ENCODE measurements at regions not wholly inside any gene's neighbourhood (a gene's known extent, or its start where the extent isn't known, plus 50 kb on each side); places are given as distances from the start of the nearest gene placed in this dataset.

DNA sequence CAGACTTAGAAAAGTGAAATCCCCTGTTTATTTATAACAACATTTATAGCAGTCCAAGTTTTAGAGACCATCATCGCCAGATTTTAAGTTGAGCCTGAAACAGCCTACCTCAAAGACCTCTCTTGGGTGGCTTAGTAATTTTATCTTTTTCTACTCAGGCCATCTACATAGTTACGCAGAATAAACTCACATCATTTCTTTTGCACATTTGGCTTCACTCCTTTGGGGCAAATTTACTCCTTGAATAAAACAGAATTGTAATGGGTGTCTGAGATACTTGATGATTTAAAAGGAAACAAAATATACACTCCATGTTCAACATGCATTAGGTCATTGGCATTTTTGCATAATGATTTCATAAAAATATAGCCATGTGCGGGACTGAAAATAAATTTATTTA is 104.7 kb upstream of the TSPAN8 start:
- Histone ChIP-seq H3K4me2 (ENCODE audit: low read depth, low read length) (no peak overlapping the region), H3K27ac (ENCODE audit: extremely low read length, insufficient read depth, low read length) (no peak overlapping the region), H3K4me1 (ENCODE audit: insufficient read depth, low read length) (no peaks in the 10 kb centered on the region), H2AFZ (ENCODE audit: low read length) (no peak overlapping the region), H3K36me3 (replicated peaks in 1 of 2; ENCODE audit: control insufficient read depth in 1 of 2, insufficient read depth in 2 of 2, low read length in 2 of 2) (no peaks in the 10 kb centered on the region), H4K20me1 (ENCODE audit: insufficient read depth, low read length) (no peaks in the 10 kb centered on the region), H3K9ac (ENCODE audit: insufficient read depth, low read depth, low read length) (no peak overlapping the region), H3K27me3 (ENCODE audit: control insufficient read depth in 1 of 2, insufficient read depth in 2 of 2, low read length in 2 of 2) (no peaks in the 10 kb centered on the region), H3K4me3 (replicated peaks in 1 of 3; ENCODE audit: insufficient read depth in 1 of 3, low read depth in 2 of 3, low read length in 3 of 3) (no peak overlapping the region), H3K9me3 (ENCODE audit: low read length) (no peaks in the 10 kb centered on the region), H3K79me2 (ENCODE audit: insufficient read depth, low read length) (no peaks in the 10 kb centered on the region)
- DNase-seq (ENCODE audit: low spot score) (no peak), FAIRE-seq (no peak), ATAC-seq (no peak)
- no peak for TF ChIP-seq SRY (CRISPR knock-in tag; IDR thresholded peaks at IDR 0.05)
- no peak for TF ChIP-seq NPAS2 (CRISPR knock-in tag; IDR thresholded peaks at IDR 0.05; ENCODE audit: borderline replicate concordance)
- no peak for TF ChIP-seq TBX2 (CRISPR knock-in tag; IDR thresholded peaks at IDR 0.05; ENCODE audit: borderline replicate concordance)
- no peak for TF ChIP-seq SNAI1 (CRISPR knock-in tag; IDR thresholded peaks at IDR 0.05; ENCODE audit: borderline replicate concordance)
- no peak for TF ChIP-seq ZNF790 (CRISPR knock-in tag; IDR thresholded peaks at IDR 0.05; ENCODE audit: borderline replicate concordance)
- TF ChIP-seq, protein P1, sequence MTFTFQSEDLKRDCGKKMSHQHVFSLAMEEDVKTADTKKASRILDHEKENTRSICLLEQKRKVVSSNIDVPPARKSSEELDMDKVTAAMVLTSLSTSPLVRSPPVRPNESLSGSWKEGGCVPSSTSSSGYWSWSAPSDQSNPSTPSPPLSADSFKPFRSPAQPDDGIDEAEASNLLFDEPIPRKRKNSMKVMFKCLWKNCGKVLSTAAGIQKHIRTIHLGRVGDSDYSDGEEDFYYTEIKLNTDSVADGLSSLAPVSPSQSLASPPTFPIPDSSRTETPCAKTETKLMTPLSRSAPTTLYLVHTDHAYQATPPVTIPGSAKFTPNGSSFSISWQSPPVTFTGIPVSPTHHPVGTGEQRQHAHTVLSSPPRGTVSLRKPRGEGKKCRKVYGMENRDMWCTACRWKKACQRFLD (CRISPR knock-in tag; IDR thresholded peaks at IDR 0.05; ENCODE audit: borderline replicate concordance), result no peak
- ChIA-PET CTCF (ENCODE audit: low intra/inter-chr PET ratio, low total read pairs) (no interaction called here), POLR2A (no interaction called here)
- no TSS peak for BruUV-seq (replicated peaks)
- in situ Hi-C loops (cut with HindIII; ENCODE audit: extremely low pct_ligation_motif_present, low pct_unique_long_range_greater_than_20kb) (no loop called here), intact Hi-C loops (cut with micrococcal nuclease; ENCODE audit: unreplicated experiment) (no loop called here)
- 43% methylated on average over 3 of the region's 3 CpGs for WGBS (ENCODE audit: low lambda C conversion rate)

DNA sequence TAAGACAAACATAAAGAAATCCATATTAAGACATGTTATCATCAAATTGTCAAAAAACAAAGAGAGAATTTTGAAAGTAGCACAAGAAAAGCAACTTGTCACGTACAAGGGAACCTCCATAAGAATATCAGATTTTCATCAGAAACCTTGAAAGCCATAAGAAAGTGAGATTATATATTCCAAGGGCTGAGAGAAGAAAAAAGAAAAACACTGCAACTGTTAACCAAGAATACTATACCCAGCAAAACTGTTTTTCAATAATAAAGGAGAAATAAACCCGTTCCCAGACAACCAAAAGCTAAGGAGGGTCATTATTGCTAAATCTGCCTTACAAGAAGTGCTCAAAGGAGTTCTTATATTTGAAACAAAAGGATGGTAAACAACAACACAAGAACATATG is 94.7 kb upstream of the TSPAN8 start:
- Histone ChIP-seq H3K9me3 (ENCODE audit: low read length) (peaks cover 17% of the 10 kb centered on the region), H3K27ac (ENCODE audit: extremely low read length, insufficient read depth, low read length) (no peak overlapping the region), H3K4me1 (ENCODE audit: insufficient read depth, low read length) (no peaks in the 10 kb centered on the region), H3K4me3 (replicated peaks in 1 of 3; ENCODE audit: insufficient read depth in 1 of 3, low read depth in 2 of 3, low read length in 3 of 3) (no peak overlapping the region), H3K36me3 (replicated peaks in 1 of 2; ENCODE audit: control insufficient read depth in 1 of 2, insufficient read depth in 2 of 2, low read length in 2 of 2) (no peaks in the 10 kb centered on the region), H3K4me2 (ENCODE audit: low read depth, low read length) (no peak overlapping the region), H3K79me2 (ENCODE audit: insufficient read depth, low read length) (no peaks in the 10 kb centered on the region), H4K20me1 (ENCODE audit: insufficient read depth, low read length) (no peaks in the 10 kb centered on the region), H2AFZ (ENCODE audit: low read length) (no peak overlapping the region), H3K27me3 (ENCODE audit: control insufficient read depth in 1 of 2, insufficient read depth in 2 of 2, low read length in 2 of 2) (no peaks in the 10 kb centered on the region), H3K9ac (ENCODE audit: insufficient read depth, low read depth, low read length) (no peak overlapping the region)
- ChIA-PET CTCF (ENCODE audit: low intra/inter-chr PET ratio, low total read pairs) (no interaction called here), POLR2A (no interaction called here)
- WGBS (ENCODE audit: low lambda C conversion rate), result 0% methylated on average over 2 of the region's 2 CpGs
- in situ Hi-C loops (cut with HindIII; ENCODE audit: extremely low pct_ligation_motif_present, low pct_unique_long_range_greater_than_20kb), result no loop called here
- DNase-seq (ENCODE audit: low spot score), result no peak
- FAIRE-seq, result no peak
- no TSS peak for BruUV-seq (replicated peaks)
- ATAC-seq, result no peak
- intact Hi-C loops (cut with micrococcal nuclease; ENCODE audit: unreplicated experiment), result no loop called here
- TF ChIP-seq NR3C1 (CRISPR knock-in tag; IDR thresholded peaks at IDR 0.05) (no peak), ZNF207 (IDR thresholded peaks at IDR 0.05; ENCODE audit: borderline replicate concordance) (no peak), TAF1 (CRISPR knock-in tag; IDR thresholded peaks at IDR 0.05) (no peak), MAF1 (CRISPR knock-in tag; IDR thresholded peaks at IDR 0.05; ENCODE audit: borderline replicate concordance) (no peak), EHMT2 (IDR thresholded peaks at IDR 0.05; ENCODE audit: borderline replicate concordance, low read depth, low read length) (no peak), IKZF1 (IDR thresholded peaks at IDR 0.05) (no peak), AGO2 (optimal IDR thresholded peaks at IDR 0.05; ENCODE audit: low read depth, low read length) (no peak), TCF7L2 (IDR thresholded peaks at IDR 0.05; ENCODE audit: low read depth, low read length) (no peak), ZNF274 (CRISPR knock-in tag; IDR thresholded peaks at IDR 0.05) (no peak), ZSCAN21 (CRISPR knock-in tag; IDR thresholded peaks at IDR 0.05; ENCODE audit: borderline replicate concordance) (no peak), MTF1 (CRISPR knock-in tag; IDR thresholded peaks at IDR 0.05) (no peak)
- TF ChIP-seq, protein P2, sequence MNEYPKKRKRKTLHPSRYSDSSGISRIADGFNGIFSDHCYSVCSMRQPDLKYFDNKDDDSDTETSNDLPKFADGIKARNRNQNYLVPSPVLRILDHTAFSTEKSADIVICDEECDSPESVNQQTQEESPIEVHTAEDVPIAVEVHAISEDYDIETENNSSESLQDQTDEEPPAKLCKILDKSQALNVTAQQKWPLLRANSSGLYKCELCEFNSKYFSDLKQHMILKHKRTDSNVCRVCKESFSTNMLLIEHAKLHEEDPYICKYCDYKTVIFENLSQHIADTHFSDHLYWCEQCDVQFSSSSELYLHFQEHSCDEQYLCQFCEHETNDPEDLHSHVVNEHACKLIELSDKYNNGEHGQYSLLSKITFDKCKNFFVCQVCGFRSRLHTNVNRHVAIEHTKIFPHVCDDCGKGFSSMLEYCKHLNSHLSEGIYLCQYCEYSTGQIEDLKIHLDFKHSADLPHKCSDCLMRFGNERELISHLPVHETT (CRISPR knock-in tag; conservative IDR thresholded peaks at IDR 0.05), result no peak
